HG02678 (cell line): ENCODE measurements at regions not wholly inside any gene's neighbourhood (a gene's known extent, or its start where the extent isn't known, plus 50 kb on each side); places are given as distances from the start of the nearest gene placed in this dataset.
"Not testable (repeated sequence)": the region's sequence is repeated elsewhere in the genome, so short reads cannot be mapped to it uniquely, and the experiment has no call there.

Experiments used
- ATAC-seq: cut with Tn5 transposase; IDR thresholded peaks from one replicate; pipeline ENCODE4 v1.9.1; 2021; ENCODE audit warnings: mild to moderate bottlenecking, moderate library complexity; ENCODE audit not compliant: unreplicated experiment

DNA sequence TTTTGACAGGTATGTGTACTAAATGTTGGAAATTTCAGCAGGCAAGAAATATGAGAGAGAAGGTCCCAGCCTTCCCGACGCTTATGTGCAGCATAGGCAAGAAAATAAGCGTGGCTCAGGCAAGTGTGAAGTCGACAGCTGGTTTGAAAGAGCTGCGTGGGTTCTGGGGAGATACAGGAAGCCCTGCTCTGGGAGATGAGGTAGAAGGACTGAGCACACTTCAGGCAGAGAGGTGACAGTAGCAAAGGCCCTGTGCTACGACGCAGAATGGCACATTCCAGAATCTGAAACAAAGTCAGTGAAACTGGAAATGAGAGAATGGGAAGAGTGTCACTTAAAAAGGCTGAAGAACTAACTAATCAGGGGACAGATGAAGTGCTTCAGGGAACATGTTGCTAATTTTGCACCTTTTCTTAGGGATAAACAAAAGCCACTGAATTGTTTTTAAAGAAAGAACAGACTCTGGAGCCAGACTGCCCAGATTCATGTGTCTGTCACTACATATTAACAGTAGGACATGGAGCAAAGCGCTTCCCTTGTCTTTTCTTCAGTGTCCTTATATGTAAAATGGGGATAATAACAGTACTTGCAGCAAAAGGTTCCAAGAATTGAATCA, 160.1 kb downstream of the SPRY2 start:
- no peak for ATAC-seq

DNA sequence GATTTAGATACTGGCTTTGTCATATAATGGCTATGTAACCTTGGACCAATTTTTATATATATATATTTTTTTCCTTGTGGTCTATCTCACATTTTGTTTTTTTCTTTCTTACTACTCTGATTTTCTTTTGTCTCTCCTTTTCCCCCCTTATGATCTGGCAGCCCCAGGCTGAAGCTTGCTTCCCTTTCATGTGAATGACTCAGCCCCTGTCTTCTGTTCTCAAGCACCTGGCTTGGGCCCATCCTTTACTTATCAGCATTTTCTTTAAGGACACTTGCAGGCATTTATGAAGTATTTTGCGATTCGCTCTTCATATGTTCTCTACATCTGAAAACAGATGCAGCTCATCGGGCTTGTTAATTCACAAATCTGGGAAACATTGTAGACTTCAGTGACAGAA, 163.6 kb downstream of the SPRY2 start:
- ATAC-seq = no peak

GRCh38 chr13:80173224-80173623, 167.7 kb downstream of the SPRY2 start:
- ATAC-seq = no peak

DNA sequence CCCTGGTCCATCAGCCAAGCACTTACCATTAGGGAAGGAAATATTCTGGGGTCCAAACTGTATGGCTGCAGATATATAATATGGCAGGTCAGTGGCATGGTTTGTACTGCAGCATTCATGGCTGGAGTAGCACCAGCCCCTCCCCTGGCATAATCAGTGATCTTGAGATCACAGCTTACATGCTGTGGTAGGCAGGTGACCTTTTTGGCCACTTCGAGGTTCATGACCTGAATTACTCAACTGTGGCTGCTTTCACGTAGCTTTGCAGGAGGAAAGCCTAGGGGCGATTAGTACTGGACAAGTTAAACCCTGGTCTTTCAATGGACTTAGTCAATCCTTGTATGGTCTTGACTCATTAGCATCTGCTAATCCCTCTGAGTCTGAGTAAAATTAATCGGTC, 169.8 kb downstream of the SPRY2 start:
- ATAC-seq = no peak

GRCh38 chr13:80168089-80168850, 172.7 kb downstream of the SPRY2 start:
- no peak for ATAC-seq

DNA sequence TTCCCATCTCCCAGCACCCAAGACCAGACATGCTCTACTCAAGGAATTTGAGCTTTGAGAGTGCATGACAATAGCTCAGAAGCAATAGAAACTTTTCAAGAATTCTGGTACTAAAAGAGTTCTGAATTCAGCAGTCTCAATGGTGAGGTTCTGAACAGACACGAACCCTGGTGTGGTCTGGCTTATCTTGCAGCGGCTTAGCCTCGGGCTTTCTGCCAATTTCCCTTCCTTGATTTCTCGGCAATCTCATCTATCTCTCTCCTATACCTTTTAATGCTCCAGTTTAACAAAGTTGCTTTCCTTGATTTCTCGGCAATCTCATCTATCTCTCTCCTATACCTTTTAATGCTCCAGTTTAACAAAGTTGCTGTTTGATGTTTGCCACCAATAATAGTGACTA, 174.6 kb downstream of the SPRY2 start:
- ATAC-seq = no peak

GRCh38 chr13:80164462-80164861, 176.5 kb downstream of the SPRY2 start:
- ATAC-seq = no peak

- ATAC-seq = no peak
These were observed 179.0 kb downstream of the SPRY2 start for GRCh38 chr13:80161896-80162295.

GRCh38 chr13:80161219-80161618, 179.7 kb downstream of the SPRY2 start:
- ATAC-seq = no peak

GRCh38 chr13:80160110-80160509, 180.8 kb downstream of the SPRY2 start:
- ATAC-seq = no peak

- no peak for ATAC-seq
These were observed 183.5 kb downstream of the SPRY2 start for GRCh38 chr13:80157261-80157932.

DNA sequence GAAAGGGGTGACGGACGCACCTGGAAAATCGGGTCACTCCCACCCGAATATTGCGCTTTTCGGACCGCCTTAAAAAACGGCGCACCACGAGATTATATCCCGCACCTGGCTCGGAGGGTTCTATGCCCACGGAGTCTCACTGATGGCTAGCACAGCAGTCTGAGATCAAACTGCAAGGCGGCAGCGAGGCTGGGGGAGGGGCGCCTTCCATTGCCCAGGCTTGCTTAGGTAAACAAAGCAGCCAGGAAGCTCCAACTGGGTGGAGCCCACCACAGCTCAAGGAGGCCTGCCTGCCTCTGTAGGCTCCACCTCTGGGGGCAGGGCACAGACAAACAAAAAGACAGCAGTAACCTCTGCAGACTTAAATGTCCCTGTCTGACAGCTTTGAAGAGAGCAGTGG, 188.8 kb downstream of the SPRY2 start:
- ATAC-seq = not testable (repeated sequence)

DNA sequence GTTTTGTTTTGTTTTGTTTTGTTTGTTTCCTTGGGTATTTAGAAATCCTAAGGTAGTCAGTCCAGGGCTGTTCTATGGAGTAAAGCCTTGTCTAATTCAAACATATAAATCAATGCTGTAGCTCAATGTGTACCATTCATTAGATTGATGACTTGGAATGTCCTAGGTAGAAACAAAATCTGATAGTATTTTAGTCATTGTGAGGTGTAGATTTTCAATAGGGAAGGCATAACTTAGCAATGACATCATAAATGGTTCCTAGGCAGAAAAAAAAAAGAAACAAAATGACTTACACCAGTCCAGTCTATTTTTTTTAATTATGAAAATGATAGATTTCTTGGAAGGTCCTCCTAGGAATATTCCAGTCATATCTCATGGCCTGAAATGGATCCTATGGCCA, 189.9 kb downstream of the SPRY2 start:
- no peak for ATAC-seq

DNA sequence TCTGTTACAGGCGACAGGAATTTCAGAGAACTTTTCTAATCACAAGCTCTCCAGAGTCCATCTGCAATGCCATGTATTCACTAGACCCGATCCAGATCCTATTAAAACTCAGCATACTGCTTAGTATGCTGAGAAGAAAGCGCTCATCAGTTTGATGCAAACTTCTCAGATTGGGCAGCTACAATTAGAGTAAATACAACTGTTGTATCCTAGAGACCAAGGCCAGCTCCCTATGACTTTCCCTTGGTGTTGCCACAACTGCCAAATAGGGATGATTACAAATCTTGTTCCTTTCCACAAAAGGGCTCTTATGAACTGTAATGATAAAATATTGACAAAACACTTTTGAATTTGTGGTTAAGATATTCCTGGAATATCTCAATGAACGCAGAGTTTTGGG, 191.2 kb downstream of the SPRY2 start:
- no peak for ATAC-seq

- ATAC-seq = no peak
These were observed 195.7 kb downstream of the SPRY2 start for GRCh38 chr13:80145171-80145690.

DNA sequence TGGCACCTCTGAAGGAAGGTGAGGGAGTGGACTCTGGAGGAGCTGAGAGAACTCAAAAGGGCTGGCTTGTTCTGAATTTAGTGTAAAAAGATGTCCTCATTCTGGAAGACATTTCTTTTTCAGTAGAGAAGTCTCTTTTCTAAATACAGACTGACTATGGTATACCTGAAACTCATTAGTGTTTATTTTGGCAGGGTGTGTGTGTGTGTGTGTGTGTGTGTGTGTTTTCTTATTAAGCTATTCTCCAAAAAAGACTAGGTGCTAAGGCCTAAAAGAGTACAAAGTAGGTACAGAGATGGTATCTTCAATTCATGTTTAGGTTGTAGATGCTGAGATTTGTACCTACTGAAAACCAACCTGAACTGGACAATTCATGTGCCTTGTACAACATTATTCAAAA, 196.4 kb downstream of the SPRY2 start:
- ATAC-seq = no peak

DNA sequence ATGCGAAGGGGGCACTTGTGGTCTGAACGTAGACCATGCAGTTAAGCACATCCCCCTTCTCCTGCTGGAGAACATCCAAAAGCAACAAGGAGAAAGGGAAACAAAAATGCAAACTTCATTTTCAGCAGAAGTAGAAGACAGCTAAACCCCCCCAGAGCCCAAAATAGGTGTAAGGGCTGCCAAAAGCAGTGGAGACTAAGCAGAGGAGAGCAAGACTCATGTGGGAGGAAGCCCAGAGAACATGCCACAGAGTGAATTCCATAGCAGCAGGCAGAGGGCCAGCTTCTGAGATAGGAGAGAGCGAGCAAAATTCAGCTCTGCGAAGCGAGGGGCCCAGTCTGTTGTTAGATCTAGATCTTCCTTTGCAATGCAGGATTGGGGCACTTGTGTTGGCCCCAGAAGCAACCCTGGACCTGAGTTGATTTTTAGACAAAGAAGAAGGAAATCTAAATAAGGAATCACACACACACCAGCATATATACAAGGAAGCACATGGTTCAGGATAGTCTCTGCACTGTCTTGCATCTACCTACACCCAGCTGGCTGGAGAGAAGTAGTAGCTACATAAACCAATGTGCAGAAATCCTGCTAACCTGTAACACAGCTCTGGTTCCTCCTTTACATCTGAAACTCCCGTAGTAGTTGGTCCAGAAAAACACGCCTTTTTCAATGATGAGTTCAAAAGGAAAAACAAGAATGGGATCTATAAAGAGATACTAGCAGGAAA, 199.6 kb downstream of the SPRY2 start:
- ATAC-seq = no peak

GRCh38 chr13:80140685-80141084, 200.2 kb downstream of the SPRY2 start:
- ATAC-seq = no peak

- ATAC-seq = no peak
These were observed 201.7 kb downstream of the SPRY2 start for GRCh38 chr13:80139196-80139595.

GRCh38 chr13:80137994-80138393, 202.9 kb downstream of the SPRY2 start:
- ATAC-seq = no peak

DNA sequence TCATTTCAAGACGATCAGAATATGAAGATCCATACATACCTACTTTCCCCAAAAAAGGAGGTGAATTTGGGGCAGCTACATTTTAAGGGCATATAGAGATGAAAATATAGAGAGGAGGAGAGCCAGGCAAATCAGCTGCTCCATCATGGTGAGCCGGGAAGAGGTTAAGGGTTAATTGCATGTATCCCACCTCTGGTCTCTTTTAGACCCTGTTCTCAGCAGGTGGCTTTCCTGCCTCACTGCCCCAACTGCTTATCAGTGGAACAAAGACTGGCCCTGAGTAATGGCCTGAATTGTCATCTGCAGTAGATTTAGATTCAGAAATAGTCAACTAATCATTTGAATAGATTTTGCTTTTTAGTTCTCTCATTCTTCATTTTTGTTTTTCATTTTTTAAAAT, 206.6 kb downstream of the SPRY2 start:
- no peak for ATAC-seq
